CD4-positive, alpha-beta T cell (primary cell): ENCODE measurements at regions not wholly inside any gene's neighbourhood (a gene's known extent, or its start where the extent isn't known, plus 50 kb on each side); places are given as distances from the start of the nearest gene placed in this dataset.

Source experiments
- ATAC-seq: fragments of 200-7000 bp; cut with Tn5 transposase; one replicate; pipeline ENCODE4 v1.10.0; 2022; ENCODE audit warnings: mild to moderate bottlenecking; ENCODE audit not compliant: poor library complexity
- CTCF ChIA-PET: fragments of 350-600 bp; sonication (Branson Sonifier 250); formaldehyde crosslinking; loops from one replicate; lab custom pipeline; 2021; ENCODE audit warnings: antibody characterized with exemption, inconsistent platforms; lab: Charles Lee
- POLR2A ChIA-PET: fragments of 350-600 bp; sonication (Branson Sonifier 250); formaldehyde crosslinking; loops from one replicate; lab custom pipeline; 2021; ENCODE audit warnings: antibody characterized with exemption, inconsistent platforms; lab: Charles Lee
- DNase-seq, 14 experiments: peaks; one replicate each; pipeline ENCODE4 v3.0.0-alpha.2; 2013 to 2020; ENCODE audit warnings: mixed read lengths in 2 of 14
- H3K27ac ChIP-seq, 2 donors: one replicate each; pipeline versions ENCODE4 v1.5.1 to v1.7.0; 2013; ENCODE audit warnings: low read length in 2 of 2, low read depth in 1 of 2, mild to moderate bottlenecking in 1 of 2
- H3K27me3 ChIP-seq, 2 experiments: 1 replicate in 1 of 2; 2 replicates in 1 of 2; pipeline versions ENCODE4 v1.6.1 to v1.7.0; 2013; ENCODE audit warnings: low read length in 2 of 2, control low read depth in 1 of 2, mild to moderate bottlenecking in 1 of 2, moderate library complexity in 1 of 2; ENCODE audit not compliant: insufficient read depth in 2 of 2, control insufficient read depth in 1 of 2
- H3K36me3 ChIP-seq: one replicate; pipeline ENCODE4 v1.6.1; 2013; ENCODE audit warnings: low read length, control low read depth; ENCODE audit not compliant: insufficient read depth
- H3K4me1 ChIP-seq: one replicate; pipeline ENCODE4 v1.6.1; 2013; ENCODE audit warnings: low read length, control low read depth; ENCODE audit not compliant: insufficient read depth
- H3K4me3 ChIP-seq: one replicate; pipeline ENCODE4 v1.5.1; 2013; ENCODE audit warnings: mild to moderate bottlenecking, low read length, moderate library complexity
- H3K9me3 ChIP-seq, 2 experiments: 1 replicate in 1 of 2; 2 replicates in 1 of 2; pipeline versions ENCODE4 v1.6.1 to v1.7.0; 2013; ENCODE audit warnings: low read length in 2 of 2, mild to moderate bottlenecking in 2 of 2, control low read depth in 1 of 2, moderate library complexity in 1 of 2; ENCODE audit not compliant: control insufficient read depth in 1 of 2, insufficient read depth in 1 of 2
- H3K27ac Mint-ChIP-seq: one replicate; pipeline ENCODE4 v1.8.0; 2020; ENCODE audit warnings: mixed read lengths
- H3K27me3 Mint-ChIP-seq: one replicate; pipeline ENCODE4 v1.8.0; 2021; ENCODE audit warnings: mixed read lengths
- H3K36me3 Mint-ChIP-seq: one replicate; pipeline ENCODE4 v1.8.0; 2021; ENCODE audit warnings: low read depth, mixed read lengths
- H3K4me1 Mint-ChIP-seq: one replicate; pipeline ENCODE4 v1.8.0; 2021; ENCODE audit warnings: low read depth, mixed read lengths
- H3K4me3 Mint-ChIP-seq: one replicate; pipeline ENCODE4 v1.8.0; 2020; ENCODE audit warnings: mild to moderate bottlenecking, mixed read lengths
- H3K9me3 Mint-ChIP-seq: one replicate; pipeline ENCODE4 v1.8.0; 2020; ENCODE audit warnings: mixed read lengths
- CTCF ChIP-seq: fragments of 200-600 bp; IDR thresholded peaks from one replicate; pipeline ENCODE4 v1.8.0; 2022; ENCODE audit warnings: antibody characterized with exemption, mild to moderate bottlenecking
- intact Hi-C, 2 experiments: fragments of 100-400 bp; cut with DNase I in 1 of 2; cut with micrococcal nuclease in 1 of 2; formaldehyde crosslinking; loops; one replicate each; pipeline versions ENCODE4 v1.15.1 to v1.9.0; 2023 to 2025; cut with DNase I, micrococcal nuclease

- DNase-seq (no peak), ATAC-seq (no peak)
- no peaks in the 10 kb centered on the region for H3K36me3 Mint-ChIP-seq
- peaks cover 3 to 5% of the 10 kb centered on the region in 2 experiments for H3K27me3 ChIP-seq
- ChIA-PET POLR2A (no interaction called here), CTCF (no interaction called here)
- H3K27ac Mint-ChIP-seq: no peak overlapping the region
- no peaks in the 10 kb centered on the region for H3K36me3 ChIP-seq
- H3K27me3 Mint-ChIP-seq: peaks cover 5% of the 10 kb centered on the region
- intact Hi-C loops: no loop called here
- no peaks in the 10 kb centered on the region for H3K4me1 ChIP-seq
- no peak overlapping the region for H3K4me3 Mint-ChIP-seq
- no peaks in the 10 kb centered on the region for H3K4me1 Mint-ChIP-seq
- H3K9me3 Mint-ChIP-seq: peaks cover 3% of the 10 kb centered on the region
- TF ChIP-seq CTCF: no peak
- peaks cover 0 to 5% of the 10 kb centered on the region in 2 experiments for H3K9me3 ChIP-seq
- no peak overlapping the region for H3K27ac ChIP-seq
- H3K4me3 ChIP-seq: no peak overlapping the region
Observed at GRCh38 chr10:78382047-78382446, 348.4 kb downstream of the RPS24 start.

GRCh38 chr10:78382772-78383171 lies 349.1 kb downstream of the RPS24 start:
- H3K27ac ChIP-seq: no peak overlapping the region
- H3K27ac Mint-ChIP-seq: no peak overlapping the region
- no peak for TF ChIP-seq CTCF
- intact Hi-C loops: no loop called here
- H3K4me1 Mint-ChIP-seq: no peaks in the 10 kb centered on the region
- H3K36me3 ChIP-seq: no peaks in the 10 kb centered on the region
- H3K4me3 Mint-ChIP-seq: no peak overlapping the region
- peaks cover 5% of the 10 kb centered on the region for H3K27me3 Mint-ChIP-seq
- peaks cover 3 to 5% of the 10 kb centered on the region in 2 experiments for H3K27me3 ChIP-seq
- no peaks in the 10 kb centered on the region for H3K4me1 ChIP-seq
- POLR2A ChIA-PET: no interaction called here
- H3K9me3 ChIP-seq: peaks cover 0 to 5% of the 10 kb centered on the region in 2 experiments
- H3K9me3 Mint-ChIP-seq: peaks cover 3% of the 10 kb centered on the region
- H3K36me3 Mint-ChIP-seq: no peaks in the 10 kb centered on the region
- CTCF ChIA-PET: no interaction called here
- no peak for DNase-seq
- ATAC-seq: no peak
- H3K4me3 ChIP-seq: no peak overlapping the region

- Histone ChIP-seq H3K4me3 (no peak overlapping the region), H3K27me3 (peaks cover 5% of the 10 kb centered on the region in 2 experiments), H3K27ac (no peak overlapping the region), H3K36me3 (no peaks in the 10 kb centered on the region), H3K9me3 (peaks cover 0 to 5% of the 10 kb centered on the region in 2 experiments), H3K4me1 (no peaks in the 10 kb centered on the region)
- ATAC-seq (no peak), DNase-seq (no peak)
- Mint-ChIP-seq H3K27me3 (peaks cover 5% of the 10 kb centered on the region), H3K4me1 (no peaks in the 10 kb centered on the region), H3K27ac (no peak overlapping the region), H3K9me3 (peaks cover 3% of the 10 kb centered on the region), H3K36me3 (no peaks in the 10 kb centered on the region), H3K4me3 (no peak overlapping the region)
- TF ChIP-seq CTCF: no peak
- ChIA-PET CTCF (no interaction called here), POLR2A (no interaction called here)
- intact Hi-C loops: no loop called here
Observed at GRCh38 chr10:78383378-78384048, 349.9 kb downstream of the RPS24 start.
